H1 (cell line): ENCODE measurements at regions not wholly inside any gene's neighbourhood (a gene's known extent, or its start where the extent isn't known, plus 50 kb on each side); places are given as distances from the start of the nearest gene placed in this dataset.

Source experiments
- ASH2L ChIP-seq: fragments of 200-600, 300-600 bp; sonication (generic); IDR thresholded peaks from one replicate; pipeline ENCODE4 v1.7.1; 2017; ENCODE audit warnings: low read length
- BRCA1 ChIP-seq: IDR thresholded peaks from 2 replicates; pipeline ENCODE4 v1.6.1; 2012; ENCODE audit warnings: low read depth, low read length, improper control_type of control experiment
- CHD7 ChIP-seq: fragments of 300-600 bp; sonication (generic); IDR thresholded peaks from 2 replicates; pipeline ENCODE4 v1.7.1; 2012; ENCODE audit warnings: low read length, moderate library complexity, mild to moderate bottlenecking, inconsistent platforms; ENCODE audit not compliant: insufficient replicate concordance
- EGR1 ChIP-seq: IDR thresholded peaks from 2 replicates; pipeline ENCODE4 v1.6.1; 2011; ENCODE audit warnings: low read depth, low read length, borderline replicate concordance
- EP300 ChIP-seq, 2 experiments: IDR thresholded peaks; 1 replicate in 1 of 2; 2 replicates in 1 of 2; pipeline ENCODE4 v1.6.1; 2011 to 2012; ENCODE audit warnings: low read depth in 2 of 2, low read length in 2 of 2, mild to moderate bottlenecking in 2 of 2, borderline replicate concordance in 1 of 2, inconsistent platforms in 1 of 2, moderate library complexity in 1 of 2
- POLR2AphosphoS5 ChIP-seq: IDR thresholded peaks from 2 replicates; pipeline ENCODE4 v1.6.1; 2011; ENCODE audit warnings: low read depth, low read length
- RFX5 ChIP-seq: IDR thresholded peaks from 2 replicates; pipeline ENCODE4 v1.6.1; 2011; ENCODE audit warnings: low read depth, low read length, improper control_type of control experiment, borderline replicate concordance
- SP4 ChIP-seq: IDR thresholded peaks from 2 replicates; pipeline ENCODE4 v1.6.1; 2012; ENCODE audit warnings: low read length, inconsistent platforms
- TAF1 ChIP-seq: IDR thresholded peaks from 2 replicates; pipeline ENCODE4 v1.6.1; 2011; ENCODE audit warnings: mild to moderate bottlenecking, low read depth, low read length

GRCh38 chr22:34454598-34454997, 534.3 kb upstream of the LARGE1 start (continued):
- TF ChIP-seq CHD7 = no peak
- no peak for TF ChIP-seq SP4
- TF ChIP-seq EGR1 = no peak
- TF ChIP-seq TAF1 = no peak
- TF ChIP-seq ASH2L = no peak
- TF ChIP-seq POLR2AphosphoS5 = no peak
- no peak for TF ChIP-seq BRCA1
- no peak for TF ChIP-seq RFX5
- TF ChIP-seq EP300 (IDR thresholded peaks at IDR 0.05; ENCODE audit: borderline replicate concordance in 1 of 2, low read depth in 2 of 2, low read length in 2 of 2) = no peak
